GM23338 (cell line): ENCODE measurements at regions not wholly inside any gene's neighbourhood (a gene's known extent, or its start where the extent isn't known, plus 50 kb on each side); places are given as distances from the start of the nearest gene placed in this dataset.
"Not testable (repeated sequence)": the region's sequence is repeated elsewhere in the genome, so short reads cannot be mapped to it uniquely, and the experiment has no call there.

ENCODE experiments used
- CTCF ChIP-seq, 2 experiments: fragments of 200-600 bp in 1 of 2; sonication (generic) in 1 of 2; conservative IDR thresholded peaks; 2 replicates each; pipeline versions ENCODE4 v1.5.1 to v1.6.1; 2016 to 2017; ENCODE audit warnings: antibody characterized with exemption in 2 of 2, low read depth in 2 of 2, mild to moderate bottlenecking in 2 of 2, moderate library complexity in 1 of 2
- JUNB ChIP-seq: IDR thresholded peaks from one replicate; pipeline ENCODE4 v1.6.1; 2016; ENCODE audit warnings: antibody characterized with exemption; ENCODE audit not compliant: unreplicated experiment
- REST ChIP-seq: IDR thresholded peaks from one replicate; pipeline ENCODE4 v1.6.1; 2018; ENCODE audit warnings: antibody characterized with exemption; ENCODE audit not compliant: unreplicated experiment
- ZNF331 ChIP-seq: fragments of 250-450 bp; sonication (Bioruptor Pico); IDR thresholded peaks from 2 replicates; pipeline ENCODE4 v1.5.0; 2020; ENCODE audit warnings: low read depth, mild to moderate bottlenecking, moderate library complexity

DNA sequence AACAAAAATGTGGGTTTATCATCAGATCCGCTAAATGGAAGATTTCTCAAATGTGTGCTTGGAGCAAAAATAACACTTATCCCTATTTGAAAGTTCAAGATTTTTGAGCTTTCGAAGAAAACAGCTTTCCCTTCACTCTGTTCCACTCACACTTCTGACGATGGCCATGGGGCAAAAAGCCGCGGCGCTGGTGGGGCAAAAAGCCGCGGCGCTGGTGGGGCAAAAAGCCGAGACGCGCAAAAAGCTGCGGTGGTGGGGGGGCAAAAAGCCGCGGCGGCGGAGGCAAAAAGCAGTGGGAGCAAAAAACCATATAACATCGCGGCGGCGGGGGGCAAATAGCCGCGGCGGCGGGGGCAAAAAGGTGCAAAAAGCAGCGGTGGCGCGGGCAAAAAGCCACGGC is 1631.5 kb downstream of the RPIA start:
- TF ChIP-seq REST; ZNF331 (CRISPR knock-in tag); JUNB; CTCF (conservative IDR thresholded peaks at IDR 0.05; ENCODE audit: low read depth in 2 of 2): not testable (repeated sequence)
